Spleen (tissue), 7 donors: ENCODE measurements at regions not wholly inside any gene's neighbourhood (a gene's known extent, or its start where the extent isn't known, plus 50 kb on each side); places are given as distances from the start of the nearest gene placed in this dataset.

Experiments
- CTCF ChIP-seq, 11 experiments: fragments of 200-600 bp in 7 of 11; fragments of 450-650 bp in 4 of 11; sonication (generic) in 4 of 11; IDR thresholded peaks in 8 of 11; conservative IDR thresholded peaks in 3 of 11; 1 replicate in 7 of 11; 2 replicates in 4 of 11; pipeline versions ENCODE4 v1.4.0 to v1.8.0; 2016 to 2021; ENCODE audit warnings: antibody characterized with exemption in 11 of 11, inconsistent platforms in 4 of 11, mild to moderate bottlenecking in 1 of 11
- POLR2AphosphoS5 ChIP-seq, 3 donors: sonication (generic); formaldehyde crosslinking; IDR thresholded peaks; one replicate each; pipeline ENCODE4 v1.5.1; 2017; ENCODE audit warnings: antibody characterized with exemption in 3 of 3
- donor health status: DM: no; HTN: no; CAD: no; lungs with moderate emphysema.
- donor health status: DM: no; HTN: no; CAD: no.
- donor health status: DM: no; HTN: no; CAD: no.

GRCh38 chr2:204207866-204208265, 271.3 kb downstream of the ICOS start:
- no peak for TF ChIP-seq CTCF (IDR thresholded peaks at IDR 0.05 in 8 of 11, conservative IDR thresholded peaks at IDR 0.05 in 3 of 11)
- no peak for TF ChIP-seq POLR2AphosphoS5 (IDR thresholded peaks at IDR 0.05)
